Stimulated activated effector memory CD8-positive, alpha-beta T cell treated with anti-CD3 and anti-CD28 coated beads, Interleukin-12 subunit alpha, Interleukin-12 subunit beta, amount 100 ng/mL, for 72 hours (primary cell): ENCODE measurements at regions not wholly inside any gene's neighbourhood (a gene's known extent, or its start where the extent isn't known, plus 50 kb on each side); places are given as distances from the start of the nearest gene placed in this dataset.

ENCODE experiments used
- ATAC-seq: fragments of 150-1000 bp; cut with Tn5 transposase; 2 replicates; pipeline ENCODE4 v1.10.0; 2021
- DNase-seq, 2 donors: peaks; one replicate each; pipeline ENCODE4 v3.0.0; 2021 to 2022; ENCODE audit warnings: low spot score in 2 of 2
- H3K27ac Mint-ChIP-seq: one replicate; pipeline ENCODE4 v1.8.0; 2022; ENCODE audit warnings: mild to moderate bottlenecking, mixed read lengths
- H3K36me3 Mint-ChIP-seq: one replicate; pipeline ENCODE4 v1.8.0; 2022; ENCODE audit warnings: mild to moderate bottlenecking, mixed read lengths
- H3K4me1 Mint-ChIP-seq: one replicate; pipeline ENCODE4 v1.8.0; 2022; ENCODE audit warnings: mixed read lengths
- H3K4me3 Mint-ChIP-seq: one replicate; pipeline ENCODE4 v1.8.0; 2022; ENCODE audit warnings: mild to moderate bottlenecking, mixed read lengths
- H3K9me3 Mint-ChIP-seq: one replicate; pipeline ENCODE4 v1.8.0; 2022; ENCODE audit warnings: mixed read lengths

- H3K9me3 Mint-ChIP-seq: peaks cover 6% of the 10 kb centered on the region
- H3K4me1 Mint-ChIP-seq: no peaks in the 10 kb centered on the region
- DNase-seq (no peak), ATAC-seq (no peak)
- no peaks in the 10 kb centered on the region for H3K36me3 Mint-ChIP-seq
- H3K4me3 Mint-ChIP-seq: no peak overlapping the region
- H3K27ac Mint-ChIP-seq: no peak overlapping the region
Observed at GRCh38 chr4:101555341-101555880, 208.1 kb upstream of the PPP3CA start.

GRCh38 chr4:101540336-101540735, 193.0 kb upstream of the PPP3CA start:
- Mint-ChIP-seq H3K4me3 (no peak overlapping the region), H3K4me1 (no peaks in the 10 kb centered on the region)

GRCh38 chr4:101528526-101528925, 181.2 kb upstream of the PPP3CA start:
- Mint-ChIP-seq H3K4me3 (no peak overlapping the region), H3K27ac (no peak overlapping the region), H3K9me3 (no peaks in the 10 kb centered on the region), H3K4me1 (peaks cover 19% of the 10 kb centered on the region), H3K36me3 (no peaks in the 10 kb centered on the region)
- DNase-seq (no peak), ATAC-seq (no peak)

More at GRCh38 chr4:101540336-101540735, 193.0 kb upstream of the PPP3CA start:
- no peak for DNase-seq
- Mint-ChIP-seq H3K9me3 (peaks cover 3% of the 10 kb centered on the region), H3K36me3 (no peaks in the 10 kb centered on the region), H3K27ac (no peak overlapping the region)
- ATAC-seq: no peak

GRCh38 chr4:101527188-101527587, 179.9 kb upstream of the PPP3CA start:
- no peak overlapping the region for H3K4me3 Mint-ChIP-seq
- peak; percentile 47 to 82 for DNase-seq

GRCh38 chr4:101515566-101515965, 168.2 kb upstream of the PPP3CA start:
- ATAC-seq (peak; percentile 64), DNase-seq (no peak)
- H3K4me1 Mint-ChIP-seq: peaks cover 16% of the 10 kb centered on the region
- H3K27ac Mint-ChIP-seq: peak overlapping the region; percentile 61
- peak overlapping the region; percentile 19 for H3K4me3 Mint-ChIP-seq
- no peaks in the 10 kb centered on the region for H3K9me3 Mint-ChIP-seq
- H3K36me3 Mint-ChIP-seq: no peaks in the 10 kb centered on the region

More at GRCh38 chr4:101527188-101527587, 179.9 kb upstream of the PPP3CA start:
- Mint-ChIP-seq H3K4me1 (peaks cover 19% of the 10 kb centered on the region), H3K36me3 (no peaks in the 10 kb centered on the region), H3K9me3 (no peaks in the 10 kb centered on the region), H3K27ac (peak overlapping the region; percentile 2)
- peak; percentile 100 for ATAC-seq

- ATAC-seq (peak; percentile 78), DNase-seq (no peak)
- Mint-ChIP-seq H3K4me1 (peaks cover 16% of the 10 kb centered on the region), H3K36me3 (no peaks in the 10 kb centered on the region), H3K4me3 (peak overlapping the region; percentile 19), H3K27ac (peak overlapping the region; percentile 61), H3K9me3 (no peaks in the 10 kb centered on the region)
Observed at GRCh38 chr4:101515099-101515498, 167.8 kb upstream of the PPP3CA start.

GRCh38 chr4:101512416-101512815, 165.1 kb upstream of the PPP3CA start:
- Mint-ChIP-seq H3K9me3 (no peaks in the 10 kb centered on the region), H3K36me3 (no peaks in the 10 kb centered on the region), H3K4me1 (peaks cover 16% of the 10 kb centered on the region), H3K4me3 (no peak overlapping the region), H3K27ac (no peak overlapping the region)
- DNase-seq: no peak
- no peak for ATAC-seq

DNA sequence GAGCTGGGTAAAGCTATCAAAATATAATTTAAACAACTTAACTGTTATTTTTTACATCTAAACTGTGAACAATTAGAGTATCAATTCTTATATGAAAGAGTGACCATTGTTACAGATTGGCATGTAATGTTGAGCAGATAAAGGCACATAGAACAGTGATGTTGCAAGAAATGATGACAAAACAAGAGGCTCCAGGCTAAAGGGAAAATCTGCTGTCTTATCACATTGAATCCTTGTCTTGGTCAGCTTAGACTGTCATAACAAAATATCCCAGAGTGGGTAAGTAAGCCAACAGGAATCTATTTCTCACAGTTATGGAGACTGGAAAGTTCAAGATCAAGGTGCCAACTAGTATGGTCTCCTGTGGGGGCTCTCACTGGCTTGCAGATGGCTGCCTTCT, 154.1 kb upstream of the PPP3CA start:
- DNase-seq (no peak), ATAC-seq (no peak)
- no peak overlapping the region for H3K27ac Mint-ChIP-seq
- no peaks in the 10 kb centered on the region for H3K36me3 Mint-ChIP-seq
- no peaks in the 10 kb centered on the region for H3K9me3 Mint-ChIP-seq
- no peaks in the 10 kb centered on the region for H3K4me1 Mint-ChIP-seq
- no peak overlapping the region for H3K4me3 Mint-ChIP-seq

DNA sequence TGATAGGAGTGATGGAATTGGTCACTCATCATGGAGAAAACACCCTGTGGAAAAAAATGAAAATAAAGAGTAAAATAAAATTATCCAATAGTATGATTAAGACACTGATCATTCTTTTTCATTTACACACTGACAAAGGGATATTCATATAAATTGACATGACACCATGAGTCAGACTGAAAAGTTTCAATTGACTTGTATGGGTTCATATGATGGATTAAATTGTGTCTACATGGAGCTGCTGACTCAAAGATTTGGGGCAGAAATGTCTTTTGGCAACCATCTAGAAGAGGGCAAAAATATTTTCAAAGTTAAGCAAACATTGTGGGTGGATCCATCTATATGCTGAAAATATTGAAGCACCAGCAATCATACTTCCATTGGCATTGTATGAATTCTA, 153.4 kb upstream of the PPP3CA start:
- DNase-seq (no peak), ATAC-seq (peak; percentile 73)
- Mint-ChIP-seq H3K4me1 (no peaks in the 10 kb centered on the region), H3K4me3 (no peak overlapping the region), H3K36me3 (no peaks in the 10 kb centered on the region), H3K27ac (no peak overlapping the region), H3K9me3 (no peaks in the 10 kb centered on the region)

GRCh38 chr4:101475246-101475645, 127.9 kb upstream of the PPP3CA start:
- Mint-ChIP-seq H3K4me3 (no peak overlapping the region), H3K27ac (no peak overlapping the region), H3K9me3 (no peaks in the 10 kb centered on the region), H3K36me3 (no peaks in the 10 kb centered on the region), H3K4me1 (no peaks in the 10 kb centered on the region)
- DNase-seq: no peak
- ATAC-seq: no peak

DNA sequence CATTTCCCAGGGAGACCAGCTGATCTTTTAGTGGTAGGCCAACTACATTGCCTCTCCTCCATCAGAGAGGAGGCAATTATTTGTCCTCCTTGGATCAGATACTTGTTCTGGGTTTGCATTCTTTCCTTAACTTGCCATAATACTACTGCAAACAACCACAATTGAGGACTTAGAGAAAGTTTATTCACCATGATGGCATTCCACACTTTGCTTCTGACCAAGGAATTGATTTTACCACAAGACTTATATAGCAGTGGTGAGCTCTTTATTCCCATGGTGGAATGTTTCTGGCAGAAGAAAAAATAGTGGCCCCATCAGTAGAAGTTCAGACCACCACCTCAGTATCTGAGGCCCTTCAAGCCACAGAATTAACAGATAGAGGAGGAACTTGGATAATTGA, 123.9 kb upstream of the PPP3CA start:
- Mint-ChIP-seq H3K36me3 (no peaks in the 10 kb centered on the region), H3K4me3 (no peak overlapping the region), H3K9me3 (no peaks in the 10 kb centered on the region)

GRCh38 chr4:101464596-101464995, 117.3 kb upstream of the PPP3CA start:
- no peak overlapping the region for H3K4me3 Mint-ChIP-seq
- no peaks in the 10 kb centered on the region for H3K36me3 Mint-ChIP-seq
- no peaks in the 10 kb centered on the region for H3K4me1 Mint-ChIP-seq
- H3K9me3 Mint-ChIP-seq: no peaks in the 10 kb centered on the region
- H3K27ac Mint-ChIP-seq: no peak overlapping the region
- ATAC-seq (no peak), DNase-seq (no peak)

More for the DNA sequence above, 123.9 kb upstream of the PPP3CA start:
- H3K4me1 Mint-ChIP-seq: no peaks in the 10 kb centered on the region
- no peak for DNase-seq
- no peak overlapping the region for H3K27ac Mint-ChIP-seq
- no peak for ATAC-seq

- Mint-ChIP-seq H3K4me1 (no peaks in the 10 kb centered on the region), H3K27ac (no peak overlapping the region), H3K4me3 (no peak overlapping the region), H3K36me3 (no peaks in the 10 kb centered on the region), H3K9me3 (no peaks in the 10 kb centered on the region)
- DNase-seq (no peak), ATAC-seq (no peak)
Observed at GRCh38 chr4:101458914-101459313, 111.6 kb upstream of the PPP3CA start.

GRCh38 chr4:101458473-101458872, 111.1 kb upstream of the PPP3CA start:
- no peak overlapping the region for H3K27ac Mint-ChIP-seq
- ATAC-seq: no peak
- no peaks in the 10 kb centered on the region for H3K4me1 Mint-ChIP-seq
- no peak overlapping the region for H3K4me3 Mint-ChIP-seq
- no peaks in the 10 kb centered on the region for H3K9me3 Mint-ChIP-seq
- H3K36me3 Mint-ChIP-seq: no peaks in the 10 kb centered on the region
- DNase-seq: no peak

- Mint-ChIP-seq H3K4me3 (no peak overlapping the region), H3K4me1 (no peaks in the 10 kb centered on the region), H3K36me3 (no peaks in the 10 kb centered on the region), H3K9me3 (no peaks in the 10 kb centered on the region), H3K27ac (no peak overlapping the region)
- ATAC-seq (no peak), DNase-seq (no peak)
Observed at GRCh38 chr4:101451086-101451485, 103.8 kb upstream of the PPP3CA start.

- Mint-ChIP-seq H3K4me1 (peaks cover 5% of the 10 kb centered on the region), H3K36me3 (no peaks in the 10 kb centered on the region), H3K4me3 (no peak overlapping the region), H3K9me3 (no peaks in the 10 kb centered on the region), H3K27ac (no peak overlapping the region)
- DNase-seq: no peak
- ATAC-seq: no peak
Observed at GRCh38 chr4:101441446-101441845, 94.1 kb upstream of the PPP3CA start.

DNA sequence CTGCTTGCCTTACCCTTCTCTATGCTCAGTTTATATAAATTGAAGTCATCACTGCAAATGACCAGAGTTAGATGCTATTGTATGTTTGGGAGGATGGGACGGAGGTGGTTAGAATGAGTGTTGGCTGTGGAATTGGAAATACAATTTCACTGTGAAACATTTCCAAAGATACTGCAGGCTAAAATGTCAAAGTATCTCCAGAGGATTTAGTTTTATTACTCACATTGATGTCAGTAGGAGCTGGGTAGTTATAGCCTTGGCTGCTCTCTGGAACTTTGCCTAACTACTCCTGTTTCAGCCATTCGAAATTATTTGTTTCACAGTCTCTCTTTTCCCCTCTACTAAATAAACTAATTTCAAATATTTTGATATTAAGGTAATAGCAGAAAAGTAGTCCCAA, 92.6 kb upstream of the PPP3CA start:
- Mint-ChIP-seq H3K36me3 (no peaks in the 10 kb centered on the region), H3K4me1 (peaks cover 5% of the 10 kb centered on the region), H3K9me3 (no peaks in the 10 kb centered on the region), H3K27ac (no peak overlapping the region), H3K4me3 (no peak overlapping the region)
- ATAC-seq: no peak
- no peak for DNase-seq
